IMR-90 (cell line): ENCODE measurements at regions not wholly inside any gene's neighbourhood (a gene's known extent, or its start where the extent isn't known, plus 50 kb on each side); places are given as distances from the start of the nearest gene placed in this dataset.

Experiments
- ATAC-seq: fragments of 200-7000 bp; cut with Tn5 transposase; 2 replicates; pipeline ENCODE4 v1.9.1; 2020; ENCODE audit warnings: low read depth, mild to moderate bottlenecking, moderate library complexity
- BruUV-seq: library from RNA; stranded (reverse); fragments of 400-500 nt; replicated peaks from 2 replicates; lab custom pipeline; 2021; lab: Mats Ljungman, UMichigan
- CTCF ChIA-PET: fragments of 300-600 bp; formaldehyde crosslinking; extraction: SDS; loops from one replicate; lab custom pipeline; 2021; ENCODE audit warnings: antibody characterized with exemption; lab: Yijun Ruan, JAX
- POLR2A ChIA-PET: fragments of 300-600 bp; sonication (Branson Sonifier 250); formaldehyde crosslinking; loops from one replicate; lab custom pipeline; 2022; ENCODE audit warnings: antibody characterized with exemption; ENCODE audit not compliant: unreplicated experiment; lab: Charles Lee
- DNase-seq: peaks from one replicate; pipeline ENCODE4 v3.0.0; 2013
- H2AFZ ChIP-seq: replicated peaks from 2 replicates; pipeline ENCODE3; 2013; ENCODE audit warnings: low read length, mild to moderate bottlenecking; ENCODE audit not compliant: poor library complexity
- H2AK5ac ChIP-seq: 2 replicates; pipeline ENCODE4 v1.6.1; 2013; ENCODE audit warnings: low read depth, low read length, inconsistent platforms
- H2AK9ac ChIP-seq: replicated peaks from 2 replicates; pipeline ENCODE3; 2013; ENCODE audit warnings: mild to moderate bottlenecking, low read depth, low read length, moderate library complexity; ENCODE audit not compliant: poor library complexity
- H2BK120ac ChIP-seq: 2 replicates; pipeline ENCODE4 v1.6.1; 2013; ENCODE audit warnings: low read depth, low read length, inconsistent platforms
- H2BK15ac ChIP-seq: 3 replicates; pipeline ENCODE4 v1.6.1; 2013; ENCODE audit warnings: low read depth, low read length, inconsistent platforms
- H2BK20ac ChIP-seq: 2 replicates; pipeline ENCODE4 v1.6.1; 2013; ENCODE audit warnings: low read depth, mild to moderate bottlenecking, inconsistent platforms, low read length, moderate library complexity
- H2BK5ac ChIP-seq: 2 replicates; pipeline ENCODE4 v1.6.1; 2013; ENCODE audit warnings: mild to moderate bottlenecking, low read depth, low read length, inconsistent platforms; ENCODE audit not compliant: poor library complexity, severe bottlenecking
- H3K14ac ChIP-seq: replicated peaks from 2 replicates; pipeline ENCODE4 v1.6.1; 2013; ENCODE audit warnings: low read depth, low read length, inconsistent platforms
- H3K18ac ChIP-seq: 2 replicates; pipeline ENCODE4 v1.6.1; 2013; ENCODE audit warnings: low read depth, low read length, control low read depth
- H3K23ac ChIP-seq: 2 replicates; pipeline ENCODE4 v1.6.1; 2013; ENCODE audit warnings: low read depth, low read length, inconsistent platforms
- H3K27ac ChIP-seq: 2 replicates; pipeline ENCODE4 v1.5.1; 2013; ENCODE audit warnings: mild to moderate bottlenecking, control low read depth, low read length; ENCODE audit not compliant: insufficient read depth
- H3K27me3 ChIP-seq: 2 replicates; pipeline ENCODE4 v1.6.1; 2013; ENCODE audit warnings: low read length; ENCODE audit not compliant: control insufficient read depth, insufficient read depth
- H3K36me3 ChIP-seq: 2 replicates; pipeline ENCODE4 v1.6.1; 2013; ENCODE audit warnings: low read length, mixed read lengths; ENCODE audit not compliant: control insufficient read depth, insufficient read depth
- H3K4ac ChIP-seq: 2 replicates; pipeline ENCODE4 v1.6.1; 2013; ENCODE audit warnings: low read depth, low read length, inconsistent platforms
- H3K4me1 ChIP-seq: 2 replicates; pipeline ENCODE4 v1.6.1; 2013; ENCODE audit warnings: low read length, mixed read lengths; ENCODE audit not compliant: control insufficient read depth, insufficient read depth
- H3K4me2 ChIP-seq: 2 replicates; pipeline ENCODE4 v1.6.1; 2013; ENCODE audit warnings: low read depth, mild to moderate bottlenecking, control low read depth, low read length, moderate library complexity
- H3K4me3 ChIP-seq: 2 replicates; pipeline ENCODE4 v1.5.1; 2013; ENCODE audit warnings: low read depth, mild to moderate bottlenecking, control low read depth, low read length, moderate library complexity; ENCODE audit not compliant: insufficient read depth
- H3K56ac ChIP-seq: 2 replicates; pipeline ENCODE4 v1.6.1; 2013; ENCODE audit warnings: low read length, inconsistent platforms; ENCODE audit not compliant: insufficient read depth; ENCODE audit errors: extremely low read depth
- H3K79me1 ChIP-seq, 2 experiments: 2 replicates each; pipeline ENCODE4 v1.6.1; 2013; ENCODE audit warnings: low read length in 2 of 2, inconsistent platforms in 1 of 2, low read depth in 1 of 2
- H3K9ac ChIP-seq: 2 replicates; pipeline ENCODE4 v1.6.1; 2013; ENCODE audit warnings: low read depth, low read length, control low read depth
- H3K9me1 ChIP-seq: 2 replicates; pipeline ENCODE4 v1.6.1; 2013; ENCODE audit warnings: low read length, inconsistent platforms; ENCODE audit not compliant: insufficient read depth
- H3K9me3 ChIP-seq: 2 replicates; pipeline ENCODE4 v1.6.1; 2013; ENCODE audit warnings: low read length; ENCODE audit not compliant: control insufficient read depth, insufficient read depth
- H4K20me1 ChIP-seq: 2 replicates; pipeline ENCODE4 v1.6.1; 2013; ENCODE audit warnings: low read length, inconsistent platforms; ENCODE audit not compliant: insufficient read depth
- H4K5ac ChIP-seq: 2 replicates; pipeline ENCODE4 v1.6.1; 2013; ENCODE audit warnings: mild to moderate bottlenecking, low read depth, low read length, control low read depth
- H4K8ac ChIP-seq, 2 experiments: 2 replicates each; pipeline ENCODE4 v1.6.1; 2013; ENCODE audit warnings: low read depth in 2 of 2, low read length in 2 of 2, control low read depth in 1 of 2, inconsistent platforms in 1 of 2
- H4K91ac ChIP-seq: 2 replicates; pipeline ENCODE4 v1.6.1; 2013; ENCODE audit warnings: low read depth, low read length, inconsistent platforms; ENCODE audit not compliant: insufficient read depth
- CEBPB ChIP-seq: IDR thresholded peaks from 2 replicates; pipeline ENCODE4 v1.6.1; 2012; ENCODE audit warnings: low read depth, low read length, improper control_type of control experiment
- FOS ChIP-seq: fragments of 150-350 bp; IDR thresholded peaks from 2 replicates; pipeline ENCODE4 v1.6.1; 2016; ENCODE audit warnings: low read depth, low read length
- MAFK ChIP-seq: IDR thresholded peaks from 2 replicates; pipeline ENCODE4 v1.6.1; 2012; ENCODE audit warnings: low read depth, low read length, improper control_type of control experiment
- NFE2L2 ChIP-seq: fragments of 150-350 bp; IDR thresholded peaks from 2 replicates; pipeline ENCODE4 v1.6.1; 2016; ENCODE audit warnings: low read depth, mild to moderate bottlenecking, low read length
- RAD21 ChIP-seq: IDR thresholded peaks from 2 replicates; pipeline ENCODE4 v1.6.1; 2012; ENCODE audit warnings: low read length, improper control_type of control experiment
- RCOR1 ChIP-seq: IDR thresholded peaks from 2 replicates; pipeline ENCODE4 v1.6.1; 2012; ENCODE audit warnings: mild to moderate bottlenecking, low read length, improper control_type of control experiment; ENCODE audit not compliant: insufficient replicate concordance
- SMC3 ChIP-seq: fragments of 150-350 bp; IDR thresholded peaks from 2 replicates; pipeline ENCODE4 v1.6.1; 2016; ENCODE audit warnings: low read depth, mild to moderate bottlenecking, antibody characterized with exemption, low read length, moderate library complexity
- dilution Hi-C: fragments of 300-500 bp; cut with HindIII; formaldehyde crosslinking; loops from one replicate; pipeline ENCODE4 v1.14.3; 2018; ENCODE audit warnings: low sequenced_read_pairs; ENCODE audit not compliant: unreplicated experiment
- in situ Hi-C: fragments of 300-500 bp; cut with MboI; formaldehyde crosslinking; loops from 3 replicates; pipeline ENCODE4 v1.14.3; 2019; ENCODE audit warnings: low sequenced_read_pairs, inconsistent platforms, mixed read lengths
- intact Hi-C: fragments of 100-400 bp; cut with micrococcal nuclease; formaldehyde crosslinking; loops from 2 replicates; pipeline ENCODE4 v1.10.0; 2022
- TF ChIP-seq, protein P1 (sequence below): fragments of 150-350 bp; IDR thresholded peaks from 2 replicates; pipeline ENCODE4 v1.6.1; 2016; ENCODE audit warnings: low read depth, mild to moderate bottlenecking, low read length, moderate library complexity, borderline replicate concordance
- TF ChIP-seq, protein P2 (sequence below): fragments of 150-350 bp; IDR thresholded peaks from 2 replicates; pipeline ENCODE4 v1.6.1; 2017; ENCODE audit warnings: mild to moderate bottlenecking, antibody characterized with exemption, low read length, low read depth

DNA sequence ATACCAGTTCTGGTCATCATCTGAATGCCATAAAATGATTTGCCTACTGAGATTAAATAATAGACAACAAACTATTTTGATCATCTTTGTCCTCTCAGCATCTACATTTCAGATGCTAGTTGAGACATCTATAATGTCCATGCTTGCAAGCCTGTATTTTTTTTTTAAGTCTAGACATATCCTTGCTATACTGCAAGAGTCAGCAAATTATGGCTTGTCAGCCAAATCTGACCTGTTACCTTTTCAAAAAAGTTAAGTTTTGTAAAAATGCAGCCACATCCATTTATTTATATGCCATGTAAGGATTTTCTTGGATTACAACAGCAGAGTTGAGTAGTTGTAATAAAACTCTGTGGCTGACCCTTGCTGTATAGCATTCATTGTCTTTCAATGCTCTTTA, 1355.7 kb upstream of the FAM98A start:
- Histone ChIP-seq H3K9me3 (peaks cover 4% of the 10 kb centered on the region), H2AK5ac (no peak overlapping the region), H3K9ac (no peak overlapping the region), H3K79me1 (no peaks in the 10 kb centered on the region), H3K4ac (no peak overlapping the region), H3K36me3 (no peaks in the 10 kb centered on the region), H2AK9ac (no peak overlapping the region), H4K91ac (no peak overlapping the region), H3K23ac (no peak overlapping the region), H2BK5ac (no peak overlapping the region), H3K4me3 (no peak overlapping the region), H3K27ac (no peak overlapping the region), H3K56ac (no peak overlapping the region), H3K18ac (no peak overlapping the region), H4K8ac (no peak overlapping the region), H2BK20ac (no peak overlapping the region), H3K4me2 (no peak overlapping the region), H3K27me3 (no peaks in the 10 kb centered on the region), H4K20me1 (no peaks in the 10 kb centered on the region), H4K5ac (no peak overlapping the region), H3K14ac (no peak overlapping the region), H2AFZ (no peak overlapping the region), H2BK15ac (no peak overlapping the region), H3K9me1 (no peaks in the 10 kb centered on the region), H3K4me1 (no peaks in the 10 kb centered on the region), H2BK120ac (no peak overlapping the region)
- ATAC-seq, result no peak
- DNase-seq, result no peak
- intact Hi-C loops, result no loop called here
- dilution Hi-C loops, result no loop called here
- TF ChIP-seq, protein P1, sequence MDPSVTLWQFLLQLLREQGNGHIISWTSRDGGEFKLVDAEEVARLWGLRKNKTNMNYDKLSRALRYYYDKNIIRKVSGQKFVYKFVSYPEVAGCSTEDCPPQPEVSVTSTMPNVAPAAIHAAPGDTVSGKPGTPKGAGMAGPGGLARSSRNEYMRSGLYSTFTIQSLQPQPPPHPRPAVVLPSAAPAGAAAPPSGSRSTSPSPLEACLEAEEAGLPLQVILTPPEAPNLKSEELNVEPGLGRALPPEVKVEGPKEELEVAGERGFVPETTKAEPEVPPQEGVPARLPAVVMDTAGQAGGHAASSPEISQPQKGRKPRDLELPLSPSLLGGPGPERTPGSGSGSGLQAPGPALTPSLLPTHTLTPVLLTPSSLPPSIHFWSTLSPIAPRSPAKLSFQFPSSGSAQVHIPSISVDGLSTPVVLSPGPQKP, result no peak
- no peak for TF ChIP-seq SMC3
- TF ChIP-seq MAFK, result peak; percentile 68
- TF ChIP-seq NFE2L2, result no peak
- no peak for TF ChIP-seq RCOR1
- no peak for TF ChIP-seq RAD21
- no peak for TF ChIP-seq FOS
- TF ChIP-seq, protein P2, sequence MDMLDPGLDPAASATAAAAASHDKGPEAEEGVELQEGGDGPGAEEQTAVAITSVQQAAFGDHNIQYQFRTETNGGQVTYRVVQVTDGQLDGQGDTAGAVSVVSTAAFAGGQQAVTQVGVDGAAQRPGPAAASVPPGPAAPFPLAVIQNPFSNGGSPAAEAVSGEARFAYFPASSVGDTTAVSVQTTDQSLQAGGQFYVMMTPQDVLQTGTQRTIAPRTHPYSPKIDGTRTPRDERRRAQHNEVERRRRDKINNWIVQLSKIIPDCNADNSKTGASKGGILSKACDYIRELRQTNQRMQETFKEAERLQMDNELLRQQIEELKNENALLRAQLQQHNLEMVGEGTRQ, result no peak
- no peak for TF ChIP-seq CEBPB
- BruUV-seq, result no TSS peak
- ChIA-PET POLR2A (no interaction called here), CTCF (interaction anchor here (0.6 kb wide), 1 partner anchor 47 kb away, joined by 3 read pairs; no protein-coding TSS in a partner anchor)
- in situ Hi-C loops, result no loop called here
